Fibroblast of lung (primary cell): ENCODE measurements at regions not wholly inside any gene's neighbourhood (a gene's known extent, or its start where the extent isn't known, plus 50 kb on each side); places are given as distances from the start of the nearest gene placed in this dataset.

ENCODE experiments used
- DNase-seq, 2 donors: peaks; one replicate each; pipeline versions ENCODE4 v3.0.0 to v3.0.0-alpha.2; 2010; ENCODE audit warnings: low read depth in 2 of 2
- H2AFZ ChIP-seq: 2 replicates; pipeline ENCODE4 v1.5.1; 2012; ENCODE audit warnings: low read length, control low read depth, inconsistent platforms
- H3K27ac ChIP-seq: 2 replicates; pipeline ENCODE4 v1.5.1; 2011; ENCODE audit warnings: low read length, control low read depth; ENCODE audit not compliant: insufficient read depth
- H3K27me3 ChIP-seq: 2 replicates; pipeline ENCODE4 v1.5.1; 2011; ENCODE audit warnings: mild to moderate bottlenecking, low read length; ENCODE audit not compliant: control insufficient read depth, insufficient read depth
- H3K36me3 ChIP-seq: 2 replicates; pipeline ENCODE4 v1.5.1; 2011; ENCODE audit warnings: low read length; ENCODE audit not compliant: control insufficient read depth, insufficient read depth
- H3K4me1 ChIP-seq: 2 replicates; pipeline ENCODE4 v1.5.1; 2011; ENCODE audit warnings: low read length; ENCODE audit not compliant: control insufficient read depth, insufficient read depth; ENCODE audit errors: extremely low read depth
- H3K4me2 ChIP-seq: 2 replicates; pipeline ENCODE4 v1.5.1; 2011; ENCODE audit warnings: low read length, control low read depth; ENCODE audit not compliant: insufficient read depth; ENCODE audit errors: extremely low read depth
- H3K4me3 ChIP-seq, 4 experiments: fragments of 200-600 bp in 1 of 4; sonication (generic) in 1 of 4; replicated peaks in 1 of 4; 2 replicates each; pipeline ENCODE4 v1.5.1; 2011 to 2016; ENCODE audit warnings: low read length in 4 of 4, low read depth in 3 of 4, mild to moderate bottlenecking in 3 of 4, control low read depth in 2 of 4, inconsistent platforms in 1 of 4, mixed read lengths in 1 of 4; ENCODE audit not compliant: insufficient read depth in 1 of 4; ENCODE audit errors: control extremely low read depth in 1 of 4
- H3K79me2 ChIP-seq: 2 replicates; pipeline ENCODE4 v1.5.1; 2012; ENCODE audit warnings: mild to moderate bottlenecking, low read length, inconsistent platforms; ENCODE audit not compliant: control insufficient read depth, insufficient read depth
- H3K9ac ChIP-seq: 2 replicates; pipeline ENCODE4 v1.5.1; 2011; ENCODE audit warnings: mild to moderate bottlenecking, low read length, control low read depth; ENCODE audit not compliant: insufficient read depth
- H3K9me3 ChIP-seq: 2 replicates; pipeline ENCODE4 v1.5.1; 2012; ENCODE audit warnings: low read depth, low read length; ENCODE audit not compliant: control insufficient read depth, insufficient read depth
- H4K20me1 ChIP-seq: 2 replicates; pipeline ENCODE4 v1.5.1; 2011; ENCODE audit warnings: low read length; ENCODE audit not compliant: control insufficient read depth, insufficient read depth; ENCODE audit errors: extremely low read depth
- CTCF ChIP-seq, 2 donors: IDR thresholded peaks in 1 of 2; conservative IDR thresholded peaks in 1 of 2; 1 replicate in 1 of 2; 2 replicates in 1 of 2; pipeline ENCODE4 v1.5.1; 2011 to 2012; ENCODE audit warnings: low read length in 2 of 2, control low read depth in 1 of 2, inconsistent platforms in 1 of 2, low read depth in 1 of 2, mild to moderate bottlenecking in 1 of 2
- EZH2 ChIP-seq: IDR thresholded peaks from 2 replicates; pipeline ENCODE4 v1.5.1; 2012; ENCODE audit warnings: low read length, control low read depth, mild to moderate bottlenecking; ENCODE audit errors: missing control alignments

GRCh38 chr12:91267039-91267438, 84.4 kb upstream of the DCN start:
- no peak overlapping the region for H3K9ac ChIP-seq
- no peaks in the 10 kb centered on the region for H3K4me1 ChIP-seq
- no peaks in the 10 kb centered on the region for H3K27me3 ChIP-seq
- no peaks in the 10 kb centered on the region for H3K79me2 ChIP-seq
- no peak overlapping the region for H3K4me3 ChIP-seq
- TF ChIP-seq EZH2 (no peak), CTCF (conservative IDR thresholded peaks at IDR 0.05 in 1 of 2, IDR thresholded peaks at IDR 0.05 in 1 of 2; ENCODE audit: low read depth in 1 of 2, low read length in 2 of 2) (no peak)
- H3K4me2 ChIP-seq, result no peak overlapping the region
- no peak overlapping the region for H2AFZ ChIP-seq
- no peaks in the 10 kb centered on the region for H4K20me1 ChIP-seq
- H3K9me3 ChIP-seq, result no peaks in the 10 kb centered on the region
- no peaks in the 10 kb centered on the region for H3K36me3 ChIP-seq
- no peak overlapping the region for H3K27ac ChIP-seq
- no peak for DNase-seq

- H3K4me3 ChIP-seq, result no peak overlapping the region
- H3K4me2 ChIP-seq, result no peak overlapping the region
- no peaks in the 10 kb centered on the region for H3K9me3 ChIP-seq
Observed at GRCh38 chr12:91264178-91264577, 81.6 kb upstream of the DCN start.

GRCh38 chr12:91261820-91262676, 79.4 kb upstream of the DCN start:
- H3K9ac ChIP-seq, result no peak overlapping the region
- no peaks in the 10 kb centered on the region for H3K9me3 ChIP-seq
- TF ChIP-seq CTCF (conservative IDR thresholded peaks at IDR 0.05 in 1 of 2, IDR thresholded peaks at IDR 0.05 in 1 of 2; ENCODE audit: low read depth in 1 of 2, low read length in 2 of 2) (no peak), EZH2 (no peak)
- no peaks in the 10 kb centered on the region for H3K27me3 ChIP-seq
- H3K79me2 ChIP-seq, result no peaks in the 10 kb centered on the region
- H3K27ac ChIP-seq, result no peak overlapping the region
- H3K4me1 ChIP-seq, result no peaks in the 10 kb centered on the region
- H3K4me3 ChIP-seq, result no peak overlapping the region
- no peaks in the 10 kb centered on the region for H3K36me3 ChIP-seq
- no peak overlapping the region for H3K4me2 ChIP-seq
- no peak overlapping the region for H2AFZ ChIP-seq
- no peak for DNase-seq
- no peaks in the 10 kb centered on the region for H4K20me1 ChIP-seq

More at GRCh38 chr12:91264178-91264577, 81.6 kb upstream of the DCN start:
- Histone ChIP-seq H4K20me1 (no peaks in the 10 kb centered on the region), H2AFZ (no peak overlapping the region), H3K4me1 (no peaks in the 10 kb centered on the region), H3K27me3 (no peaks in the 10 kb centered on the region), H3K36me3 (no peaks in the 10 kb centered on the region), H3K79me2 (no peaks in the 10 kb centered on the region), H3K9ac (no peak overlapping the region), H3K27ac (no peak overlapping the region)
- peak in 1 of 2 donors; percentile 12 for DNase-seq
- no peak for TF ChIP-seq EZH2
- TF ChIP-seq CTCF (conservative IDR thresholded peaks at IDR 0.05 in 1 of 2, IDR thresholded peaks at IDR 0.05 in 1 of 2; ENCODE audit: low read depth in 1 of 2, low read length in 2 of 2), result no peak
